ENCODE measurements at regions not wholly inside any gene's neighbourhood (a gene's known extent, or its start where the extent isn't known, plus 50 kb on each side); places are given as distances from the start of the nearest gene placed in this dataset.

GRCh38 chr20:24816907-24817306, 132.2 kb upstream of the CST7 start:
- no peak for DNase-seq (ENCODE audit: low read depth)
- H3K4me3 ChIP-seq (replicated peaks; ENCODE audit: low read depth, low read length): no peak overlapping the region
- TF ChIP-seq CTCF (IDR thresholded peaks at IDR 0.05; ENCODE audit: low read length, missing control alignments): no peak

- TF ChIP-seq CTCF (IDR thresholded peaks at IDR 0.05; ENCODE audit: low read length, missing control alignments): no peak
- H3K4me3 ChIP-seq (replicated peaks; ENCODE audit: low read depth, low read length): no peak overlapping the region
- DNase-seq (ENCODE audit: low read depth): no peak
These were observed 131.7 kb upstream of the CST7 start for GRCh38 chr20:24817351-24817750.

GRCh38 chr20:24818056-24818455, 131.0 kb upstream of the CST7 start:
- DNase-seq (ENCODE audit: low read depth): no peak
- no peak for TF ChIP-seq CTCF (IDR thresholded peaks at IDR 0.05; ENCODE audit: low read length, missing control alignments)
- H3K4me3 ChIP-seq (replicated peaks; ENCODE audit: low read depth, low read length): no peak overlapping the region

- TF ChIP-seq CTCF (IDR thresholded peaks at IDR 0.05; ENCODE audit: low read length, missing control alignments): no peak
- no peak overlapping the region for H3K4me3 ChIP-seq (replicated peaks; ENCODE audit: low read depth, low read length)
- no peak for DNase-seq (ENCODE audit: low read depth)
These were observed 129.6 kb upstream of the CST7 start for GRCh38 chr20:24819331-24819965.

GRCh38 chr20:24820345-24820744, 128.7 kb upstream of the CST7 start:
- no peak for DNase-seq (ENCODE audit: low read depth)
- no peak overlapping the region for H3K4me3 ChIP-seq (replicated peaks; ENCODE audit: low read depth, low read length)
- TF ChIP-seq CTCF (IDR thresholded peaks at IDR 0.05; ENCODE audit: low read length, missing control alignments): no peak

- TF ChIP-seq CTCF (IDR thresholded peaks at IDR 0.05; ENCODE audit: low read length, missing control alignments): no peak
- no peak for DNase-seq (ENCODE audit: low read depth)
- H3K4me3 ChIP-seq (replicated peaks; ENCODE audit: low read depth, low read length): no peak overlapping the region
These were observed 127.7 kb upstream of the CST7 start for GRCh38 chr20:24821391-24821790.

- no peak for TF ChIP-seq CTCF (IDR thresholded peaks at IDR 0.05; ENCODE audit: low read length, missing control alignments)
- no peak overlapping the region for H3K4me3 ChIP-seq (replicated peaks; ENCODE audit: low read depth, low read length)
- DNase-seq (ENCODE audit: low read depth): no peak
These were observed 125.8 kb upstream of the CST7 start for GRCh38 chr20:24823176-24823784.
